MCF 10A (cell line): ENCODE measurements at regions not wholly inside any gene's neighbourhood (a gene's known extent, or its start where the extent isn't known, plus 50 kb on each side); places are given as distances from the start of the nearest gene placed in this dataset.

ENCODE experiments used
- BruUV-seq: library from RNA; stranded (reverse); fragments of 400-500 nt; replicated peaks from 2 replicates; lab custom pipeline; 2021; lab: Mats Ljungman, UMichigan
- CTCF ChIA-PET: fragments of 300-600 bp; sonication (Branson Sonifier 250); formaldehyde crosslinking; extraction: SDS; loops from one replicate; lab custom pipeline; 2021; ENCODE audit warnings: antibody characterized with exemption, inconsistent platforms; lab: Yijun Ruan, JAX
- POLR2A ChIA-PET: fragments of 300-600, 350-650 bp; sonication (Branson Sonifier 250); formaldehyde crosslinking; extraction: SDS; loops from one replicate; lab custom pipeline; 2020; ENCODE audit warnings: antibody characterized with exemption, inconsistent platforms; lab: Yijun Ruan, JAX
- DNase-seq: peaks from one replicate; pipeline ENCODE4 v3.0.0-alpha.2; 2018; ENCODE audit not compliant: unreplicated experiment
- H3K27ac Mint-ChIP-seq: one replicate; pipeline ENCODE4 v1.8.0; 2022; ENCODE audit warnings: mild to moderate bottlenecking, low read depth, mixed read lengths; ENCODE audit not compliant: unreplicated experiment
- H3K27me3 Mint-ChIP-seq: one replicate; pipeline ENCODE4 v1.8.0; 2022; ENCODE audit warnings: mixed read lengths; ENCODE audit not compliant: insufficient read depth, unreplicated experiment
- H3K36me3 Mint-ChIP-seq: one replicate; pipeline ENCODE4 v1.8.0; 2022; ENCODE audit warnings: mild to moderate bottlenecking, moderate library complexity, mixed read lengths; ENCODE audit not compliant: insufficient read depth, unreplicated experiment
- H3K4me1 Mint-ChIP-seq: one replicate; pipeline ENCODE4 v1.8.0; 2022; ENCODE audit warnings: mixed read lengths; ENCODE audit not compliant: insufficient read depth, unreplicated experiment
- H3K4me3 Mint-ChIP-seq: one replicate; pipeline ENCODE4 v1.8.0; 2022; ENCODE audit warnings: mild to moderate bottlenecking, moderate library complexity, mixed read lengths; ENCODE audit not compliant: unreplicated experiment
- H3K9me3 Mint-ChIP-seq: one replicate; pipeline ENCODE4 v1.8.0; 2022; ENCODE audit warnings: mixed read lengths; ENCODE audit not compliant: unreplicated experiment
- CTCF ChIP-seq: fragments of 200-600 bp; IDR thresholded peaks from one replicate; pipeline ENCODE4 v1.8.0; 2022; ENCODE audit warnings: antibody characterized with exemption, mild to moderate bottlenecking; ENCODE audit not compliant: unreplicated experiment
- intact Hi-C: fragments of 100-400 bp; cut with micrococcal nuclease; formaldehyde crosslinking; loops from 2 replicates; pipeline ENCODE4 v1.14.1; 2022

- no peak for TF ChIP-seq CTCF
- no TSS peak for BruUV-seq
- no peaks in the 10 kb centered on the region for H3K36me3 Mint-ChIP-seq
- no peak for DNase-seq
- ChIA-PET CTCF (no interaction called here), POLR2A (no interaction called here)
- H3K9me3 Mint-ChIP-seq = no peaks in the 10 kb centered on the region
- H3K27me3 Mint-ChIP-seq = peaks cover 14% of the 10 kb centered on the region
- H3K4me1 Mint-ChIP-seq = no peaks in the 10 kb centered on the region
- no peak overlapping the region for H3K4me3 Mint-ChIP-seq
- no peak overlapping the region for H3K27ac Mint-ChIP-seq
- intact Hi-C loops = no loop called here
Observed at GRCh38 chr9:113724202-113724601, 151.9 kb upstream of the ZNF618 start.

GRCh38 chr9:113728989-113729388, 147.1 kb upstream of the ZNF618 start:
- Mint-ChIP-seq H3K27ac (no peak overlapping the region), H3K9me3 (no peaks in the 10 kb centered on the region), H3K4me3 (no peak overlapping the region), H3K36me3 (no peaks in the 10 kb centered on the region), H3K4me1 (no peaks in the 10 kb centered on the region), H3K27me3 (no peaks in the 10 kb centered on the region)
- no TSS peak for BruUV-seq
- POLR2A ChIA-PET = no interaction called here
- CTCF ChIA-PET = no interaction called here
- DNase-seq = no peak
- intact Hi-C loops = no loop called here
- TF ChIP-seq CTCF = no peak

GRCh38 chr9:113734826-113735225, 141.3 kb upstream of the ZNF618 start:
- no TSS peak for BruUV-seq
- CTCF ChIA-PET = interaction anchor here (0.6 to 1.5 kb wide), 4 partner anchors 138 to 348 kb away, joined by 3 read pairs; no protein-coding TSS in a partner anchor
- Mint-ChIP-seq H3K27me3 (no peaks in the 10 kb centered on the region), H3K36me3 (no peaks in the 10 kb centered on the region), H3K27ac (no peak overlapping the region), H3K9me3 (no peaks in the 10 kb centered on the region), H3K4me3 (no peak overlapping the region), H3K4me1 (no peaks in the 10 kb centered on the region)
- no peak for TF ChIP-seq CTCF
- intact Hi-C loops = loop anchor here (5.0 kb wide), 1 partner anchor 72 kb away; no protein-coding TSS in a partner anchor
- POLR2A ChIA-PET = no interaction called here
- no peak for DNase-seq

GRCh38 chr9:113737517-113738271, 138.4 kb upstream of the ZNF618 start:
- TF ChIP-seq CTCF = peak; percentile 72
- H3K36me3 Mint-ChIP-seq = no peaks in the 10 kb centered on the region
- H3K27ac Mint-ChIP-seq = no peak overlapping the region
- peak; percentile 75 for DNase-seq
- H3K4me3 Mint-ChIP-seq = no peak overlapping the region
- no TSS peak for BruUV-seq
- H3K27me3 Mint-ChIP-seq = peaks cover 3% of the 10 kb centered on the region
- intact Hi-C loops = loop anchor here (1.0 to 5.0 kb wide), 5 partner anchors 70 to 345 kb away; no protein-coding TSS in a partner anchor
- CTCF ChIA-PET = interaction anchor here (0.5 to 1.5 kb wide), 18 partner anchors 9 to 1412 kb away, joined by 3 to 4 read pairs (median 3); no protein-coding TSS in a partner anchor
- POLR2A ChIA-PET = no interaction called here
- H3K4me1 Mint-ChIP-seq = peaks cover 6% of the 10 kb centered on the region
- H3K9me3 Mint-ChIP-seq = no peaks in the 10 kb centered on the region
